Posterior vena cava (tissue), 2 donors: ENCODE measurements at regions not wholly inside any gene's neighbourhood (a gene's known extent, or its start where the extent isn't known, plus 50 kb on each side); places are given as distances from the start of the nearest gene placed in this dataset.
"Not testable (repeated sequence)": the region's sequence is repeated elsewhere in the genome, so short reads cannot be mapped to it uniquely, and the experiment has no call there.

Experiments
- DNase-seq: peaks from one replicate; pipeline ENCODE4 v3.0.0-alpha.2; 2020; ENCODE audit warnings: low spot score
- intact Hi-C, 2 donors: fragments of 100-400 bp; cut with DNase I; formaldehyde crosslinking; loops; one replicate each; pipeline versions ENCODE4 v1.14.1 to v1.14.2; 2022 to 2023
- donor health status: DM: yes; HTN: yes; CAD: no.
- donor health status: DM: yes; HTN: yes; CAD: no.

- no peak for DNase-seq
- intact Hi-C loops, result no loop called here
Measured at GRCh38 chr14:82676403-82676802, 1142.8 kb upstream of the SEL1L start.

DNA sequence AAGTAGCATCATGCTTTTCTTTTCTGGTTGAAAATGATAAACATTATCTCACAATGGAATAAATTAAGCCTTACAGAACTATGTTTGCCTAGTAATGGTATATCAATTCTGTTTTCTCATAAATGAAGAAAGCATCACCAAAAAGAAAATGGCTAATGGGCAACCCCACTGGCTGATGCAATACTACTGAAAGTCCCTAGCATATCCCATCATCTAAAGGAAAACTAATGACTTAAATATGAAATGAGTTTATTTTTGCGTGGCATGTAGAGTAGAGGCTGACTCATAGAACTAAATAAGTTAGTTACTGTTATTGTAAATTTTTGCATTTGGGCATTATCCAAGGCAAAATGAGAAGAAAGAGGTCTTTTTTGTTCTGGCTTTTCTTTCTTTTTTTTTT, 1156.3 kb upstream of the SEL1L start:
- intact Hi-C loops, result no loop called here
- DNase-seq, result no peak

- intact Hi-C loops, DNase-seq: not testable (repeated sequence)
Measured at GRCh38 chr14:82691191-82691590, 1157.5 kb upstream of the SEL1L start.

DNA sequence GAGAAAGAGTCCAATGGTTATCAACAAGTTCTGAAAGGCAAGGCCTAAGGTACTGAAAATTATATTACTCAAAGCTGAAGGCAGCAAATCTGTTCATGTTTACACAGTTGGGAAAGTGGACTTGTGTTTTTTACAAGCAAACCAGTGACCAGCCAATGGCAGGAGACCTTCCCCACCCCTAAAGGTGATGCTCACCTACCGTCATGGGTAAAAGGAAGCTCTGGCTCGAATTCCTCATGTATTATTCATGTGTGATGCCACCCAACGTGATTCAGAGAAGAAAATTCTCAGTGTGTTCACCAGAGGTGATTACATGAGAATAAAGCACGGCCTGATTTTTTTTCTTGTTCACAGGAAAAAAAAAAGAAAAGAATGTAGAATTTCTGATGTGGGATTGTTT, 1161.2 kb upstream of the SEL1L start:
- intact Hi-C loops, result no loop called here
- DNase-seq, result no peak

DNA sequence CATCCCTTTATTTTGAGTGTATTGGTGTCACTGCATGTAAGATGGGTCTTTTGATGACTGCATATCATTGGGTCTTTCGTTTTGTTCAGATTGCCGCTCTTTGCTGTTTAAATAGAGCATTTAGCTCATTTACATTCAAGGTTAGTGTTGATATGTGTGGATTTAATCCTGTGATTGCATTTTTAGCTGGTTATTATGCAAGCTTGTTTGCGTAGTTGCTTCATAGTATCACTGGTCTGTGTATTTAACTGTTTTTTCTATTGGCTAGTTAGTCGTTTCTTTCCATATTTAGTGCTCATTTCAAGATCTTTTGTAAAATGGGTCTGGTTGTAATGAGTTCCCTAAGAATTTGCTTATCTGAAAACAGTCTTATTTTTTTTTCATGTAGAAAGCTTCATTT, 1170.6 kb upstream of the SEL1L start:
- intact Hi-C loops, result no loop called here

GRCh38 chr14:82710267-82710841, 1176.7 kb upstream of the SEL1L start:
- DNase-seq, result no peak
- intact Hi-C loops, result no loop called here

More for the DNA sequence above, 1170.6 kb upstream of the SEL1L start:
- no peak for DNase-seq

DNA sequence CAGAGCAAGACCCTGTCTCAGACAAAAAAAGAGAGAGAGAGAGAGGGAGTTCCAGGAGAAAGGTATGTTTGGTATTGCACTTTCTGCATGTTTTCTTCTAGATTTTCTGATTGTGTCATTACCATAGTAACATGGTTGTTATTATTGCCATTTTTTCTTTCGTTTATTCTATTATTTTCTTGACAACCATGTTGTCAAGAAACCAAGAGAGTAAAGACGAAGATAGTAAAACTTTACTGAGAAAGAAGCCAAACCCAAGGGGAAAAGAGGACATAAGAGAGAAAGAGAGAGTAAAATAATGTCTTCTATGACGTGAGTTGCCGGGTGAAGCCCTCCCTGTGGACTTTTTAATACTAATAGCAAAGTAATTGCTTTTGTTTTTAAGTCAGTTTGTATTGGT, 1186.0 kb upstream of the SEL1L start:
- DNase-seq, result no peak
- intact Hi-C loops, result no loop called here

- no peak for DNase-seq
- intact Hi-C loops, result no loop called here
Measured at GRCh38 chr14:82720431-82720830, 1186.8 kb upstream of the SEL1L start.

DNA sequence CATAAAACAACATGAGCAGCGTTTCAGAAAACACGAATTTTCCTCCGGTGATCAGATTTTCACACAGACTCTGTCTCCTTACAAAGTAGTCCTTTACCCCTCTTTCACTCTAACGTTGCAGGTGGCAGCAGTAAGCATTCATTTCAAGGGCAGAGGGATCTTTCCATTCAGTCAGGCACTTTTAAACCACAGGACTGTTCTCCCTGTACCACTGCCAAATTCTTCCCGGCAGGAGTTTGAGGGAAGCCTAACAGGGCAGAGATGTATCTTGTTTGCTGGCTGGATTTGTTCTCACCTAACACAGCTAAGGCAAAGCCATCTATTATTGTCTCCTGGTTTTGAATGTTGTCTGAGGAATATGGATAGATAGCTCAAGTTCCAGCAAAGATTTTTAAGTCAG, 1187.3 kb upstream of the SEL1L start:
- intact Hi-C loops, result no loop called here

GRCh38 chr14:82724316-82724715, 1190.7 kb upstream of the SEL1L start:
- intact Hi-C loops, result no loop called here
- DNase-seq, result no peak

More for the DNA sequence above, 1187.3 kb upstream of the SEL1L start:
- no peak for DNase-seq

- intact Hi-C loops, result no loop called here
- DNase-seq, result no peak
Measured at GRCh38 chr14:82725213-82725612, 1191.6 kb upstream of the SEL1L start.

DNA sequence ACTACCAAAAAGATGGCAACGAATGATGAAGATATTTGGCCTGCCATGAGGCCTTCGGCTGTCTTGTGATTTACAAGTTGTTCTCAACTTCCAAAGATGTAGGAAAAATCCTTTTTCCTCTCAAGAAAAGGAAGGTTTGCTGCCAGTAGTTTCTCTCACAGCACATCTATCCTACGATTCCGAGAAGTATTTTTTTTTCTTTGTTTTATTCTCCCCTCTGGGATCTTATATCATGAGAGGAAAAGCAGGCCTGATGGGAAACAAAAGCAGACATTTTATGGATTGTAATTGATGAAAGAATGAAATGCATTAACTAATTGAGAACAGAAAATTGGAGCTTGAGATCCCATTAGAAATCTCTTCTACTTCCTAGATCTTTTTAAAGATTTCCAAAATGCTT, 1197.9 kb upstream of the SEL1L start:
- intact Hi-C loops, result no loop called here
- DNase-seq, result no peak

GRCh38 chr14:82740547-82740946, 1206.9 kb upstream of the SEL1L start:
- intact Hi-C loops, result no loop called here
- DNase-seq, result no peak

DNA sequence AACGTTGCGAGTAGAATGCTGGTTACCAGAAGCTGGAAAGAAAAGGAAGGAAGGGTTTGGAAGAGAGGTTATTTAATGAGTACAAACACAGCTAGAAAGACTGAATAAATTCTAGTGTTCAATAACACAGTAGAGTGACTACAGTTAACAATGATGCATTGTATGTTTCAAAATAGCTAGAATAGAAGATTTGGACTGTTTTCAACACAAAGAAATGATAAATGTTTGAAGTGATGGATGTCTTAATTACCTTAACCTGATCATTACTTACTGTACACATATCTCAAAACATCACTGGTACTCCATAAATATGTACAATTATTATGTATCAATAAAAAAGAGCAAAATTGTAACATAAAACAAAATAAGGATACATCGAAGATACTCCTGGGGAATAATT, 1221.8 kb upstream of the SEL1L start:
- intact Hi-C loops, result no loop called here
- no peak for DNase-seq

DNA sequence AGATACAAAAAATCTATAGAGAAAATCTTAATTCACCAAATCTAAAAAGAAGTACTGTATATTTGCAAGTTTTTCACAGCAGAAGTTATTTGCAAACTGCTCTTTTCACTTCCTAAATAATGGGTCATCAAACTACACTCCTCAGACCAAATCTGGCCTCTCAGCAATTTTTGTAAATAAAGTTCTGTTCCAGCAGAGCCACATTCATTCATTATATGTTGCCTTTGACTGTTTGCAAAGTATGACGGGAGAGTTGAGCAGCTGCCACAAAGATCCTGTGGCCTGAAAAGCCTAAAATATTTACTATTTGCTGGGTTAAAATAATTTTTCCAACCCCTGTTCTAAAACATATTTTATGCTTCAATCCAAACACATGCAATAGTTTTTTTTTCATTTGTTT, 1222.3 kb upstream of the SEL1L start:
- DNase-seq, result no peak
- intact Hi-C loops, result no loop called here

DNA sequence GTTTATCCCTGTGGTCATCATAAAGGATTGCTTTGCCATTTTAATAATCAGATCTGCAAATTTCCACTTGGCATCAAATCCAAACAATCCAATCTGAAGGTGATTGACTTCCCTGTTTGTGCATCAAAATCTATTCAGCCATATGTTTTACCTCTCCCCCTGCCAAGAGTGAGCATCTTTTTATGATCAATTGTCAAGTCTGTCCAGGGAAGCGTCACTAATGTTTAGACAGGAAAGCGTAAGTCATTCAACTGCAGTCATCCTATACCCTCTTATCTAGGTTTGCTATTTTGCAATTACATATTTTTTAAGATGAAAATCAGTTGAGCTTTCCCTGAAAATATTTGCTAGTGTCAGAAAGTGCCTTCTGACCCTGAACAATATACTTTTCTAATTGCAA, 1224.1 kb upstream of the SEL1L start:
- DNase-seq, result no peak
- intact Hi-C loops, result no loop called here

DNA sequence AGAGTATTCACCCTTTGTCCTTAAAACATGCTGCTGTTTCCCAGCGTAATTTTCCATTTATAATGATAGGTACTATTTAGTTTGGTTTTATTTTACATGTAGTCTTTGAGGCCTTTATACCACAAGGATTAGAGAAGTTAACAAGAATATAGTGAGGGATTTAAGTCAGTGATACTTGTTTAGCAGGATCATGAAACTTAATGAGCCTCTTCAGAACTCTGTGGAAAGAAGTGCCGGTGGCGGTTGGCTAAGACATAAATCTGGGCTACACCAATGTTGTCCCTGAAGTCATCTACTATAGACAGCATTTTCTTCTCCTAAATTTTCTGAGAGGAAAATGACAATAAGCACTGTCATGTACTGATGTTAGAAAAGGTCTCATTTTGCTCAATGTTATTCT, 1226.0 kb upstream of the SEL1L start:
- intact Hi-C loops, result no loop called here
- DNase-seq, result no peak

- intact Hi-C loops, result no loop called here
- DNase-seq, result no peak
Measured at GRCh38 chr14:82766123-82766522, 1232.5 kb upstream of the SEL1L start.

- DNase-seq, result no peak
- intact Hi-C loops, result no loop called here
Measured at GRCh38 chr14:82766996-82767395, 1233.3 kb upstream of the SEL1L start.

- no peak for DNase-seq
- intact Hi-C loops, result no loop called here
Measured at GRCh38 chr14:82776958-82777357, 1243.3 kb upstream of the SEL1L start.

- intact Hi-C loops, result no loop called here
- no peak for DNase-seq
Measured at GRCh38 chr14:82778008-82778590, 1244.4 kb upstream of the SEL1L start.

DNA sequence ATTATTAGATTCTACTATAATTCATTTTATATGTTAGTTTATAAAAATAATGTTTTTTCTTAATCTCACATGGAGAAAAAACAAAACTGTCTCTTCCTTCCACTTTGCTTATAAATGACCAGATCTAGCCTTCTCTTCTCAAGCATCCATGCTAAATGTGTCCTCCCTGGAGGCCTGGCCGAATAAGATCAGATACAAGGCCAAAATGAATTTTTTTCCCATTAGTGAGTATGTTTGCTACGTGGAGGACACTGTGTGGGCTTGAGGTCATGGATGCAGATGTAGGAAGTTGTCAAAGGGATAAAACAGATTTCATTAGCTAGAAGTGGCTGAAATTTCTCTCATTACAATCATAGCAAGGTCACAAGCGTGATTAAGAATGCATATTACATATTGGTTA, 1244.9 kb upstream of the SEL1L start:
- no peak for DNase-seq

More for the DNA sequence above, 1244.9 kb upstream of the SEL1L start:
- intact Hi-C loops, result no loop called here
